ENCODE measurements at regions not wholly inside any gene's neighbourhood (a gene's known extent, or its start where the extent isn't known, plus 50 kb on each side); places are given as distances from the start of the nearest gene placed in this dataset.
"Not testable (repeated sequence)": the region's sequence is repeated elsewhere in the genome, so short reads cannot be mapped to it uniquely, and the experiment has no call there.

DNA sequence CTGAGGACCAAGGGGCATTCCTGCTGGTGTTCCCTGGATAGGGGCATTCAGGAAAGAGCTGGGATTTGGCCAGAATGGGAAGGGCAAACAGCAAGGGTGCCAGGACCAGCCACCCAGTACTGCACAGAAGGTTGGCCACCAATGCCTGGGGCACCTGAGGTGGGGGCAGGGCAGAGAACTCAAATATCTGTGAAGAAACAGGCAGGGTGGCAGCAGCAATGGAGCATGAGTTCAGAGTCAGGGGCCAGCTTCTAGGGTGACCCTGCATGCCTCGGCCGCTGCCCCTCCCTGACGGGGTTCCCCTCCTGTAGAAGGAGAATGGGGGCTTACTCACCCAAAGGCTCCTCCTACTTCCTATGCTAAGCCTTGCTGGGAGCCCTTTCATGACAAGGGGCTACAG lies 79.3 kb upstream of the SHANK2 start:
- DNase-seq = no peak

DNA sequence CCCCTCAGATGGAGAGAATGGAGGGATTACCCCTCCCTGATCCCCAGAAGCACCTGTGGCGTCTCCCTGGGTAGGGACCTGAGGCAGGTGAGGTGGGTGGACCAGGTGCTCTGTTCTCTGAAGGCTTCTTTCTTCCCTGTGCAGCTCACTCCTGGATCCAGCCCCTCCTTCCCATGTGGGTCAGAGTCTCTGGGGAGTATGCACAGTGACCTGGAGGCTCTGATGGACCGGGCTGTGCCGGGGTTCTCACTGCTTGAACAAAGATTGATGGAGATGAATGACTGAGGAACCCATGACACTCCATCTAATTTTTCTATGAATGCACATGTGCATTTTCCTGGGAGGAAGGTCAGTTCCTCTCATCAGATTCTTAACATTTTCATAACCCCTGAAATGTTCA lies 78.6 kb upstream of the SHANK2 start:
- DNase-seq = no peak

DNA sequence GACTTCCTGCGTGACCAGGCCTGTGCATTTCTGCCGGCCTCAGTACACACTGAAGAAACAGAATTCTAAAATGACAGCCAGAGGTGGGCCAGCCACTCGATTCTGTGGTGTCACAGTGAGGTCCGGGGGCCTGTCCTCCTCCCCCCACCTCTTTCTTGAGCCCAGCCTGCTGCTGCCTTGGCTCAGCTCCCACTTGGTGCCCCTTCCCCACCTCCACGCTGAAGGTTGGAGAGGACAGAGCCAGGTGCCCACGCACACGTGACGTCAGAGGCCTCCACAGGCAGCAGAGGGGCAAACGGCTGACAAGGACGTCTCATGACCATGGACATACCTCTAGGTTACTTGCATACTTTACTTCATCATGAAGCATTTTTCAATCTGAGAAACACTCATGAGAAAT lies 78.0 kb upstream of the SHANK2 start:
- DNase-seq = no peak

DNA sequence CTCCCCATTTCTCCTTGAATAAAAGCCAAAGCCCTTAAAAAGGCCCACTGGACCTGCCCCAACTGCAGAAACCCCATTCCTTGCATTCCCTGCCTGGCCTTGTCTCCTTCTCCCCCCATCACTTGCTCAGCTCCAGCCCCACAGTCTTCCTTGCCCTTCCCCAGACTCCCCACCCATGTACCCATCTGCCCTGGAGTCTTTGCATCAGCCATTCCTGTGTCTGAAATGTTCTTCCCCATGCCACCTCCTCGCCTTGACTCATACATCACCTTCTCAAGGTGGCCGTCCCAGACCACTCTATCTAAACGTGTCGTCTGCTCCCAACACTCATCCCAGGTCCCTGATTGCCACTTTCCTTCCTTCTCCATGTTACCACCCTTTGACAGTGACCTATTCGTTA lies 77.4 kb upstream of the SHANK2 start:
- DNase-seq = no peak

DNA sequence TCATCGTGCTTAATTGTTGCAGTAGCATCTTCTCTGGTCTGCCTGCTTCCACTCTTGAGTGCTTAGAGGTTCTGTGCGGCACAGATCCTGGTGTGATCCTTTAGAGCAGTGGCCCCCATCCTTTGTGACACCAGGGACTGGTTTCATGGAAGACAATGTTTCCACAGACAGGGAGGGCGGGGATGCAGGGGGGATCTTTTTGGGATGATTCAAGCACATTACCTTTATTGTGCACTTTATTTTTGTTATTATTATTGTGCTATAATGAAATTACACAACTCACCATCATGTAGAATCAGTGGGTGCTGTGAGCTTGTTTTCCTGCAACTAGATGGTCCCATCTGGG lies 76.8 kb upstream of the SHANK2 start:
- DNase-seq = no peak

DNA sequence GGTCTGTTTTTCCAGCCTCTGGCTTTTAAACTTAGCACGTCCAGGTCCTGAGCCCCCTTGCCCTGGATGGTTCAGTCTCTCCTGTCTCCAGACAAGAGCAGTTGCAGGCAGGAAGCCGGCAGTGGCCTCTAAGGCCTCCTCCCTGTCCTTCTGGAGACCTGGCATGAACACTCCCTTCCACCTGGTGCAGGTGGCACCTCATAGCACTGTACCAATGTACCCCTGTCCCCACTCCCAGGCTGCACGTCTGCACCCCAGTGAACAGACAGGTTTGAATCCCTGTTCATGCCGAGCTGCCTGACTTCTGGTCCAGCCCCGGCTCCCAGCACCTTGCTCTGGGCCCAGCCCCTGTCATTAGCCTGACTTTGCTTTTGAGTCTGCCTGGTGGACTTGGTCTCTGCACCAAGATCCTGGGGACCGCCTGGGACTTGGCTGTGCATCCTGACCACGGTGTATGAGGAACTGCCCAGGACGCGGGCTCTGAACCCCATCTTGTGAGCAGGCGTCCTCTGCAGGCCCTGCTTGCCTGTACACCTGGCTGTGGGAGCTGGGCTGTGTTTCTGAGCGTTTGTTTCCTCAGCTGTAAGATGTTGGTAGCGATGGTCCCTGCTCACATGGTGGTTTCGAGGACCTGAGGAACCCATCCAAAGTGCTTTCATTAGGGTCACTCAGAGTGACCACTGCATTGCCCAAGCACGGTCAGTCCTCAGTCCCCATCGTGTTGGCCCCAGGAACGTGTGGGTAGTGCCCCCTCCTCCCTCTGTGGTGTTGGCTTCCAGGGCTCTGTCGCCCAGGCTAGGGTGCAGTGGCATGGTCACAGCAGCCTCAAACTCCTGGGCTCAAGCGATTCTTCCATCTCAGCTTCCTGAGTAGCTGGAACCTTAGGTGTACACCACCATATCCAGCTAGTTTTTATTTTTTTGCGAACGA lies 75.0 kb upstream of the SHANK2 start:
- no peak for DNase-seq

DNA sequence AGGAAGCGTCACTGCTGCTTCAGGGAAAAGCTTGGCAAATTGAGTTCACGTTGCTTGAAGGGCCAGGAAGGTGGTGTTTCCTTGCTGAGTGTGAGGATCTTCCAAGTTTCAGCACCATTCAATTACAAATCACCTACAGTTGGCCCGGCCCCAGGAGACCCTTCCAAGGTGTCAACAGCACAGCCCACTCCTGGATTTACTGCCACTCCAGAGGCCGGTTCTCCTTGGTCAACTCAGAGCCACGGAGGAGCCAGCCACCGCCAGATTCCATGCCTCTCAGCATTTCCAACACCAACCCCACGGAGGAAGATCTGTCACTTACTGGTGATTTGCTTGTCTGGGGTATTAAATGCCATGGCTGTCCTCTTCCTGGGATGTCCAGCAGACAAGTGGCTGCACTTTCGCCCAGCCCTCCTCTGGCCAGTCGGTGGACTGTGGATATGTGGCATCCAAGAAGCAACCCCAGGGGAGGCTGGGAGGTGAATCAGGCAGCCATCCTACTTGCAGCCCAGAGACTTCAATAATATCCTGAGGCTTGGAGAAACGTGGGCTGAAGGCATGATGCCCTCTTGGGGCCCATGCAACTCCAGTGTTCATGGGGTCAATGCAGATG lies 74.1 kb upstream of the SHANK2 start:
- no peak for DNase-seq

DNA sequence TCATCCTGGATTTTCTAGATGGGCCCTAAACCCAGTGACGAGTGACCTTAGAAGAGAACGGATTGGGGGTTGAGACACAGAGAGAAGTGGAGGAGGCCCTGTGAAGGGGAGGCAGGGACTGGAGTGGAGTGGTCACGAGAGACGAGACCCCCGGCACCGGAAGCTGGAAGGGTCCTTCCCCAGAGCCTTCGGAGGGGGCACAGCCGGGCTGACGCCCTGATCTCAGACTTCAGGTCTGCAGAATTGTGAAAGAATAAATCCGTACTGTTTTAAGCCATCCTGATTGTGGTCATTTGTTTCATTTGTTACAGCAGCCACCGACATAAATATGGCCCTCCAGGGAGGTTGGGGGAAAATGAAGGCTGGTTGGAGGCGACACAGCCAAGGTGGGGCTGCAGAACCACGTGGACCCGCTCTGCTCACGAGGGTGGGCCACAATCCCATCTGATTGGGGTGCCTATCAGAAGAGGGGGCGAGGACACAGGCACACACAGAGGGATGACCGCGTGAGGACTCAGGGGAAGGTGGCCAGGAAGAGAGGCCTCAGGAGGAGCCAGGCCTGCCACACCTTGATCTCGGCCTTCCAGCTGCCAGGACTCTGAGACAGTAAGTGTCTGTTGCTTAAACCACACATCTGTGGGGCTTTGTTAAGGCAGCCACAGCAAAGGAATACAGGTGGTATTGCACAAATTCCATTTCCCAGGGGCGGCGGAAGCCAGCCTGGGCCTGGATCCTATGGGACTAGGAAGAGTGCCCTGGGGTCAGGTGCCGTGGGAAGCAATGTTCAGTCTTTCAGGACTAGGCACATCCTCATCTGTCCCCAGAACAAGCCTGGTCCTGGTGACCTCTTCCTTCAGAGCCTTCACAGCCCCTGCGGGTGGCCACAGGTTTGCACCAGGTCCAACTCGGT lies 73.3 kb upstream of the SHANK2 start:
- DNase-seq = no peak

DNA sequence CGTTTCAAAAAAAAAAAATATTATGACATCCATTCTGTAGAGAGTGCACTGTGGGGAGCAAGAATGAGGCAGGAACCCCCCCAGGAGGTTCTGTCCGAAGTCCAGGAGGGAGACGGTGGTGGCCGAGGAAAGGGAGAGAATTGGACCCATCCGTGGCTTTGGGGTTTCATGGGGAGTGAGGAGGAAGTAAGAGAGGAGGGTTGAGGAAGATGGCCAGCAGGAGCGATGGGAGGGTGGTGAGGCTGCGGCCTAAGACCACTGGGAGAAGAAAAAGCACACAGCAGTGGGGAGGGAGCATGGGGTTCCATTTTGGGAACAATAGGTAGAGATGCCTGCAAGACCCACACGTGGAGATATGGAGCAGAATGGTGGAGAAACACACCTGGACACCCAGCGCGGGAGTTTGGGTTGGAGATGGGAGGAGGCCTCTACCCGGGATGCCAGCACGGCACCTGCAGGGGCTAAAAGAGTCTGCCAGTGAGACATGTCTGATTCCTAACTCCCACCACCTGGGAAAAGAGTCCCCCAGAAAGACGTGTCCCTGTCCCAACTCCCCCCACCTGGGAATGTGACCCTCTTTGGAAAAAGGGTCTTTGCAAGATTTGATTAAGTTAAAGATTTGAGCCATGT lies 72.5 kb upstream of the SHANK2 start:
- no peak for DNase-seq

DNA sequence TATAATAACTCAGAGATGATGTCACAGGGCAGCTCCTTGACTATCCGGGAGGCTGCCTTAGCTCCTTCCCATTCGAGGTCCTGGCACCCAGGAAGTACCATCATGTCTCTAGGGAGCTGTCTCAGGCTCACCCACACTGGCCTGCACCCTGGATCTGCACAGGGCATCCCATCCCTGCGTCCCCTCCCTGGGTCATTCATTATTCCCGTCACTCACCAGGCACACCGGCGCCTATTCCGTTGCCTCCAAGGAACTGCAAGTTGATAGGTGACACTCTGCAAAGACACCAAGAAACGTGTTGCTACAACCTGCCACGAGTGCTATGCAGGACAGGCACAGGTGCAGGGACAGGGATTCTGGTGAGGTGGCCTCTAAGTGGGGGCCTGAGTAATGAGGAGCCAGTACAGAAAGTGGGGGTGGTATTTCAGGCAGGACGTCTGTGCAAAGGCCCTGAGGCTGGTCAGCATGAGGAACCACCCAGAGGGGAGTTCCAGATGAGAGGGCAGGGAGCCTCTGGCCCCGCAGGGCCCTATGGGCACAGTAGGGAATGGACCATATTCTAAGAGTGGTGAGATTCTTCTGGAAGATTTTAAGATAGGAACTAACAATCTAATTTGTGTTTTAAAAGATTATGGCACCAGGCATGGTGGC lies 71.6 kb upstream of the SHANK2 start:
- no peak for DNase-seq

DNA sequence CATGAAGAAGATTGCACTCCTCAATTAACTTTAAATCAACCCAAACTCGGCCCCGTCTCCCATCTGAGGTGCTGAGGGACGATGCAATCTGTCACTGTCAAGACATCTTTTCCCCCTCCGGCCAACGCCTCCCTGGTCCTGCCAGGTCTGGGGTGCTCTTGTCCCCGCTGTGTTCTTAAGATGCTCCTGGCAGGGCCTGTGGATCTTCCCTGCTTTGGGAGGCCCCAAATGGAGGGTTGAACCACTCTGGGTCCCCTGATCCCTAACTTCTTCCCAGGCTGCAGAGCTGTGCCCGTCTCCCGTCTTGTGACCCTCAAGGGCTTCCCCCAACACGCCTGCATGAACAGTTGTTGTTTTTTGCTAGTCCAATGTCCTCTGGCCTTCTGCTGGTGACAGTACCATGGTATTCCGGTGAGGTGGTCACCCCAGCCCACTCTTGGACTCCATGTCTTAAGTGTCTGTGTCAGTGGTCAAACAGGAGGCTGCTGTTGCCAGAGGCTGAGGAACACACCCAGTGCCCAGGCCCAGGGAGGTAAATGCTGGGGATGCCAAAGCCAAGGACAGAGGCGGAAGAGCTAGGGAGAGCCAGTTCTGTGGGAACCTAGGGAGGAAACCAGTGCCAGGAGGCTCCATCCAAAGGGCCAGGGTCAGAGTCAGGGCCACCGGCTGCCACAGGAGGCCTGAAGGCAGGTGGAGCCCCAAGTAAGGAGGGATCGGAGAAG lies 70.6 kb upstream of the SHANK2 start:
- DNase-seq = no peak

DNA sequence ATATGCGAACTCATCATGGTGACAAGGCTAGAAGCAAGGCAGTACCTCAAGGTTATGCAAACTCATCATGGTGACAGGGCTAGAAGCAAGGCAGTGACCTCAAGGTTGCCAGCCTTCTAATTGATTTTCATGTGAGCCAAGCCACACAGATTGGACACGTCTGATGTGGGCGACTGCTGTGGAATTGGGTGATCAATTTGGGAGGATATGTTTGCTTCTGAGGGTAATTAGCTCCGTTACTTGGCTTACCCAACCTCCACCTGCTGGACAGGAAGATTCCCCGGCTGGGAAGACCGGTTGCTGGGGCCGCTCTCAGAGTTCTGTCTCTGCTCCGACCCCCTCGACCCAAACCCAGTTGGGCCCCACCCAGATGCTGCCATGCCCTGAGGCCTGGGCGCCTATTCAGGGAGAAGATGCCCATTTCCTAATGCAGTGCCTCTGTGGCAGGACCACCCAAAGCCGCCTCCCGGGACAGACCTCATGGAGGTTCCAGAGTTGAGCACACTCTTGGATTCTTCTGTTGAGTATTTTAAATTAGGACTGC lies 69.9 kb upstream of the SHANK2 start:
- no peak for DNase-seq

DNA sequence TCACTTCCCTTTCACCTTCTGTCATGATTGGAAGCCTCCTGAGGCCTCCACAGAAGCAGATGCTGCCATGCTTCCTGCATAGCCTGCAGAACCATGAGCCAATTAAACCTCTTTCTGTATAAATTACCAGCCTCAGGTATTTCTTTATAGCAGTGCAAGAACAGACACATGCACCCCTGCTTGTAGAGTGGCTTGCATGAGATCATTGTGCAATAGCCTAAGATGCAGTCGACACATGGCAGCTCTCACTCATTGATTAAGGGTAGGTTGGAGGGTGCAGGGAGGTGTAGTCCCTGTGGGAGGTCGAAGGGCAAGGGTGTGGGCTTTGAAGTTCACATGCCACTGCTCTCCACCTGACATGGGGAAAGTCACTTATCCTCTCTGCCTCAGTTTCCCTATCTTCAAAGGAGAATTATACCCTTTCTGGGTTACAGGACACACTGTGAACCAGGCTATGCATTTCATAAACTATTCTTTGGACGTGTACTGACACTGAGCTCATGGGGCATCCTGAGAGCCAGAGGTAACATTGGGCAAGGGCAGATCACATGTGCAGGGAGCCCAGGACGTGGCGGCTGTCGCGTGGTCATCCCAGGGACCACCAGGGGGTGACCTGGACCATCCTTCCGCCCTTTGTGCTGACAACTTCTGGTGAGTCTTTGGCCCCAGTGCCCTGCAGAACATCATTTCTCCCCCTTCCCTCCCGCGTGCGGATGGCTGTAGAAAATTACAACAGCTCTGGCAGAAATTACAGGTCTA lies 69.2 kb upstream of the SHANK2 start:
- no peak for DNase-seq

DNA sequence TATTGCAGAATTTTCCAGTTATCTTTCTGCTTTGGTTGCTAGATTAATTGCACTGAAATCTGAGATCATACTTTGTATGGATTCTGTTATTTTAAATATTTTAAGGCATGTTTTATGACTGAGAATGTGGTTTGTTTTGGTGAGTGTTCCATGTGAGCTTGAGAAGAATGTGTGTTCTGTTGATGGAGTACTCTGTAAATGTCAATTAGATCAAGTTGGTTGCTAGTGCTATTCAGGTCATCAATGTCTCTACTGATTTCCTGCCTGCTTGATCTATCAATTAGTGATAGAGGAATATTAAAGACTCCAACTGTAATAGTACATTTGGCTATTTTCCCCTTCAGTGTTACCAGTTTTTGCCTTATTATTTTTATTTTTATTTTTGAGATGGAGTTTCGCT lies 64.3 kb upstream of the SHANK2 start:
- no peak for DNase-seq

DNA sequence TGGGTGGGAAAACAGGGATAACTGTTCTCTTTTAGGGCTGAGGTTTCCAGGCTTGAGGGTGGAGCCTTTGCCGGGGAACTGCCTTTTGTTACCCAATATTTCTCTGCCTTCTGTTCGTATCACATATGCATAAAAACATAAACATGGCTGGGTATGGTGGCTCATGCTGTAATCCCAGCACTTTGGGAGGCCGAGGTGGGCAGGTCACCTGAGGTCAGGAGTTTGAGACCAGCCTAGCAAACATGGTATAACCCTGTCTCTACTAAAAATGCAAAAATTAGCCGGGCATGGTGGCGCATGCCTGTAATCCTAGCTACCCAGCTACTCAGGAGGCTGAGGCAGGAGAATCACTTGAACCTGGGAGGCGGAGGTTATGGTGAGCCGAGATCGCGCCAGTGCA lies 60.2 kb upstream of the SHANK2 start:
- not testable (repeated sequence) for DNase-seq

DNA sequence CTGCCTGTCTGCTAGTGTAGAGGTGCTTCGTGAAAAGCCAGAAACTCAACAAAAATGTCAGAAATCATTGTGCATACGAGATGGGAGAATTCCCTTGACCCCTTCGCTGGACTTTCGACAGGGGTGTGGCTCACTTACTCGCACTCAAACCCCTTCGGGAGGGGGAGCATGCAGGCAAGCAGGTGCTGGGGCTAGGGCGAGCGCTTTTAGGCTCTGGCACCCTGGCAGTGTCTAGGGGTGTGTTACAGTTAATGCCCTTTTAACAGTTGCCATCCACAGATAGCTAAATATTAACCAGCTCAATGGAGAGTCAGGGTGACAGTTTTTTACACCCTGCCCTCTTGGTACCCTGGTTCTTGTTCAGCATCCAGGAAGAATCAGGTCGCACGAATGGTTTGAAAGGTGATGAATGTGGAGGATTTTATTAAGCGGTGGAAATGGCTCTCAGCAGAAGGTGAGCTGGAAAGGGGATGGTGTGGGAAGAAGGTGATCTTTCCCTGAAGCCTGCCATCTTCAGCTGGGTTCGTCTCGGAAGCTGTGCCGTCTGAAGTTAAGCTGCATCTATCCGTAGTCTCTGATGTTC lies 59.6 kb upstream of the SHANK2 start:
- DNase-seq = no peak

DNA sequence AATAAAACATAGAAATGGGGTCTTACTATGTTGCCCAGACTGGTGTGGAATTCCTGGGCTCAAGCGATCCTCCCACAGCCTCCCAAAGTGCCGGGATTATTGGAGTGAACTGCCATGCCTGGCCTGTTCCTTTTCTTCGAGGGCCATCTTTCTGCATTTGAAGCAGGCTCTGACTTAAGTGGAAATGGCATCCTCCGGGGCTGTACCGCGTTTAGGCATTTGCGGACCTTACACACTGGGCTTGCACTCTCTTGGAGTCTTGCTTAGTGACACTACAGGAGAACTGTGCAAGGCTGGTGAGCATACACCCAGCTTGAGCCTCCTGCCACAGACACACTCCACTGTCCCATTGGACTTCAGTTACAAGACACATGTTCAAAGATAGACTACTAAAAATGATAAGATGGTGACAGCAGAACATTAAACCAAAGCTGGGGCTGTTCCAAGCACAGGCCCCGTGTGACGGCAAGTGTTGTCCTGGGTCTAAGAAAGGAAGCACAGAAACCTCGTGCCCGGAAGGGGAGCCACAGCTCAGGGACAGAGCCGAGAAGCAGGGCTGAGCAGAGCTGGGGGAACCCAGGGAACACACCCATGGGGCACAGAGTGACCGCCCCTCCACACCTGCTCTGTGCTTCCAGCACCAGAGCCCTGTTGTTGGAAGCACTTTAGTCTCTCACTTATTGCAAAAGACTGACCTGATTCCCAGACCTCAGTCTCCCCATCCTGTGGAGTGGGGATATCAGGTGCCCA lies 59.0 kb upstream of the SHANK2 start:
- no peak for DNase-seq

DNA sequence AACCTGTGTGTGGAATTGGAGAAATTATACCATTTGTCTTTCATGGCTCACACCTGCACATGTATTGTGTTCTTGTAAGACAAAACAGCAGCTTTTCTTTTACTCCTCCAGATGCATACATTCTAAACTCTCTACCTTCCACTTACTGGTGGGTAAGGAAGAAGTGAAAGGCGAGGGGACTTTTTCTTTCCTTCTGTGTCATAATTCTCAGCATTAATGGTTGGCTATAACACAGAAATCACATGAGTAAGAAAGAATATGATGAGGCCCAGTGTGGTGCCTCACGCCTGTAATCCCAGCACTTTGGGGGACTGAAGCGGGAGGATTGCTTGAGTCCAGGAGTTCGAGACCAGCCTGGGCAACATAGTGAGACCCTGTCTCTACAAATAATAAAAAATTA lies 57.8 kb upstream of the SHANK2 start:
- no peak for DNase-seq

DNA sequence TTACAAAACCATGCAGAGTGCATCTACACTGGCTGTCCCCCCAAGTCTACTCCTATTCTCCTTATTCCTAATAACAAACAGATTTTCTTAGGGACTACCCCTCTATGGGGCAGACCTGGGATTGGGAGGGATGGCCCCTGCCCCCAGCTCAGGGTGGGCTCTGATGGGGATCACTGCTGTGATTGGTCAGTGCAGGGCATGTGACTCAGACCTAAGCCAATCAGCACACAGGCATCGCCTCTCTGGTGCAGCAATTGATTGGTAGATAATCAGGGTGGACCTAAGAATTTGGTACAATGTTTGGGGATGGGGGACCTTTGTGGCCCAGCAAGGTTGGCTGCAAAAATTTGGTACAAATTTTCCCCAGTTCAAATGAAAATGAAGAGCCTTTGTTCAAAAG lies 57.2 kb upstream of the SHANK2 start:
- no peak for DNase-seq

DNA sequence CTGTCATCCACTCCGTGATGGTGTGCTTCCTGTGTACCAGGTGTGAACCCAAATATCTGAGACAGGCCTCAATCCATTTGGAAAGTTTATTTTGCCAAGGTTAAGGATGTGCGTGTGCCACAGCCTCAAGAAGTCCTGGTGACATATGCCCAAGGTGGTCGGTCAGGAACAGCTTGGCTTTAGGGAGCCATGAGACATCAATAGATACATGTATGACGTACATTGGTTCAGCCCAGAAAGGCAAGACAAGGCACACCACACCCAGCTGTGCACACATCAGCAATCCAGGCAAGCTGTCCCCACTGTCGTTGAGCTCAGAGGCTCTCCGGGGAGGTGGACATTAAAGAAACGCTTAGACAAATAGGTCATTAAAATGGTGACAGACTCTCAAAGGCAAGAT lies 56.8 kb upstream of the SHANK2 start:
- DNase-seq = no peak

All from NCI-H2171 (cell line).